HEK293 (cell line): ENCODE measurements at regions not wholly inside any gene's neighbourhood (a gene's known extent, or its start where the extent isn't known, plus 50 kb on each side); places are given as distances from the start of the nearest gene placed in this dataset.

Experiments used
- CTCF ChIA-PET: fragments of 350-600 bp; formaldehyde crosslinking; extraction: SDS; loops from one replicate; lab custom pipeline; 2021; ENCODE audit warnings: antibody characterized with exemption; lab: Yijun Ruan, JAX
- POLR2A ChIA-PET: fragments of 300-600 bp; formaldehyde crosslinking; extraction: SDS; loops from one replicate; lab custom pipeline; 2020; ENCODE audit warnings: antibody characterized with exemption, inconsistent platforms; lab: Yijun Ruan, JAX
- H3K27ac ChIP-seq: fragments of 200-500 bp; sonication (Bioruptor generic); 2 replicates; pipeline ENCODE4 v1.5.1; 2014; ENCODE audit warnings: low read depth, low read length, control low read depth, inconsistent platforms; ENCODE audit errors: extremely low read depth
- H3K36me3 ChIP-seq, 2 experiments: fragments of 200-500 bp in 1 of 2; sonication (Bioruptor generic) in 1 of 2; 1 replicate in 1 of 2; 2 replicates in 1 of 2; pipeline ENCODE4 v1.5.1; 2014 to 2017; ENCODE audit warnings: inconsistent platforms in 2 of 2, low read length in 2 of 2; ENCODE audit not compliant: control insufficient read depth in 2 of 2, insufficient read depth in 1 of 2
- H3K4me1 ChIP-seq: fragments of 200-500 bp; sonication (Bioruptor generic); 2 replicates; pipeline ENCODE4 v1.5.1; 2014; ENCODE audit warnings: mild to moderate bottlenecking, low read length, inconsistent platforms; ENCODE audit not compliant: control insufficient read depth, insufficient read depth
- H3K4me3 ChIP-seq: 2 replicates; pipeline ENCODE4 v1.5.1; 2011; ENCODE audit warnings: low read depth, mild to moderate bottlenecking, control low read depth, low read length, moderate library complexity
- H3K9me3 ChIP-seq: fragments of 200-500 bp; sonication (Bioruptor generic); 2 replicates; pipeline ENCODE4 v1.5.1; 2014; ENCODE audit warnings: low read depth, low read length, inconsistent platforms; ENCODE audit not compliant: control insufficient read depth, insufficient read depth
- GLI2 ChIP-seq: fragments of 450-650 bp; formaldehyde crosslinking; IDR thresholded peaks from 2 replicates; pipeline ENCODE4; 2017; ENCODE audit warnings: missing biosample characterization, missing genetic modification characterization, low read depth, borderline replicate concordance
- HOXC10 ChIP-seq: sonication (generic); formaldehyde crosslinking; IDR thresholded peaks from 2 replicates; pipeline ENCODE4 v1.8.1; 2023; ENCODE audit warnings: mild to moderate bottlenecking, missing genetic modification reagents
- KLF1 ChIP-seq: fragments of 450-650 bp; formaldehyde crosslinking; IDR thresholded peaks from 2 replicates; pipeline ENCODE4 v1.5.1; 2016; ENCODE audit warnings: missing biosample characterization, missing genetic modification characterization
- KLF7 ChIP-seq: fragments of 450-650 bp; formaldehyde crosslinking; IDR thresholded peaks from 2 replicates; pipeline ENCODE4 v1.5.1; 2016; ENCODE audit warnings: missing biosample characterization, missing genetic modification characterization, borderline replicate concordance
- OSR2 ChIP-seq: fragments of 450-650 bp; formaldehyde crosslinking; IDR thresholded peaks from 2 replicates; pipeline ENCODE4 v1.5.1; 2016; ENCODE audit warnings: missing biosample characterization, missing genetic modification characterization
- PATZ1 ChIP-seq: fragments of 450-650 bp; formaldehyde crosslinking; IDR thresholded peaks from 2 replicates; pipeline ENCODE4 v1.5.1; 2016; ENCODE audit warnings: missing biosample characterization, missing genetic modification characterization
- PBX3 ChIP-seq: sonication (generic); formaldehyde crosslinking; IDR thresholded peaks from 2 replicates; pipeline ENCODE4 v1.8.1; 2022; ENCODE audit warnings: mild to moderate bottlenecking, moderate library complexity, missing genetic modification reagents
- PRDM6 ChIP-seq: fragments of 450-650 bp; formaldehyde crosslinking; IDR thresholded peaks from 2 replicates; pipeline ENCODE4 v1.5.1; 2017; ENCODE audit warnings: missing biosample characterization, missing genetic modification characterization
- SCRT2 ChIP-seq: fragments of 450-650 bp; formaldehyde crosslinking; IDR thresholded peaks from 2 replicates; pipeline ENCODE4 v1.5.1; 2016; ENCODE audit warnings: missing biosample characterization, missing genetic modification characterization
- TCF7L2 ChIP-seq: IDR thresholded peaks from 2 replicates; pipeline ENCODE4 v1.6.1; 2011; ENCODE audit warnings: low read depth, mild to moderate bottlenecking, inconsistent platforms, low read length, moderate library complexity, borderline replicate concordance
- WT1 ChIP-seq: fragments of 450-650 bp; formaldehyde crosslinking; IDR thresholded peaks from 2 replicates; pipeline ENCODE4 v1.5.1; 2016; ENCODE audit warnings: missing biosample characterization, missing genetic modification characterization
- ZBTB21 ChIP-seq: fragments of 450-650 bp; formaldehyde crosslinking; IDR thresholded peaks from 2 replicates; pipeline ENCODE4 v1.5.1; 2017; ENCODE audit warnings: missing biosample characterization, missing genetic modification characterization
- ZBTB44 ChIP-seq: fragments of 450-650 bp; IDR thresholded peaks from 2 replicates; pipeline ENCODE4 v1.5.1; 2018; ENCODE audit warnings: missing biosample characterization, mild to moderate bottlenecking, missing genetic modification characterization
- ZBTB6 ChIP-seq: fragments of 450-650 bp; formaldehyde crosslinking; IDR thresholded peaks from 2 replicates; pipeline ENCODE4 v1.5.1; 2017; ENCODE audit warnings: missing biosample characterization, missing genetic modification characterization
- ZNF112 ChIP-seq: fragments of 450-650 bp; formaldehyde crosslinking; IDR thresholded peaks from 2 replicates; pipeline ENCODE4 v1.5.0; 2017; ENCODE audit warnings: missing biosample characterization, missing genetic modification characterization
- ZNF155 ChIP-seq: fragments of 450-650 bp; formaldehyde crosslinking; IDR thresholded peaks from 2 replicates; pipeline ENCODE4 v1.5.1; 2016; ENCODE audit warnings: missing biosample characterization, missing genetic modification characterization
- ZNF292 ChIP-seq: fragments of 450-650 bp; formaldehyde crosslinking; IDR thresholded peaks from 2 replicates; pipeline ENCODE4 v1.5.1; 2016; ENCODE audit warnings: low read depth, missing biosample characterization, missing genetic modification characterization, borderline replicate concordance
- ZNF350 ChIP-seq: fragments of 450-650 bp; formaldehyde crosslinking; IDR thresholded peaks from 2 replicates; pipeline ENCODE4 v1.5.0; 2017; ENCODE audit warnings: missing biosample characterization, mild to moderate bottlenecking, missing genetic modification characterization
- ZNF394 ChIP-seq: fragments of 450-650 bp; formaldehyde crosslinking; IDR thresholded peaks from 2 replicates; pipeline ENCODE4 v1.5.1; 2016; ENCODE audit warnings: missing biosample characterization, missing genetic modification characterization, mild to moderate bottlenecking, moderate library complexity, borderline replicate concordance
- ZNF433 ChIP-seq: fragments of 450-650 bp; formaldehyde crosslinking; IDR thresholded peaks from 2 replicates; pipeline ENCODE4 v1.5.1; 2016; ENCODE audit warnings: missing biosample characterization, missing genetic modification characterization, low read depth
- ZNF501 ChIP-seq: fragments of 450-650 bp; formaldehyde crosslinking; IDR thresholded peaks from 2 replicates; pipeline ENCODE4 v1.5.1; 2016; ENCODE audit warnings: missing biosample characterization, missing genetic modification characterization
- ZNF571 ChIP-seq: fragments of 450-650 bp; formaldehyde crosslinking; IDR thresholded peaks from 2 replicates; pipeline ENCODE4 v1.5.0; 2017; ENCODE audit warnings: missing biosample characterization, missing genetic modification characterization
- ZNF623 ChIP-seq: fragments of 450-650 bp; formaldehyde crosslinking; IDR thresholded peaks from 2 replicates; pipeline ENCODE4 v1.5.1; 2016; ENCODE audit warnings: missing biosample characterization, missing genetic modification characterization
- ZNF654 ChIP-seq: fragments of 450-650 bp; formaldehyde crosslinking; IDR thresholded peaks from 2 replicates; pipeline ENCODE4 v1.5.1; 2016; ENCODE audit warnings: low read depth, missing biosample characterization, missing genetic modification characterization
- ZNF670 ChIP-seq: fragments of 450-650 bp; formaldehyde crosslinking; IDR thresholded peaks from 2 replicates; pipeline ENCODE4 v1.5.1; 2016; ENCODE audit warnings: missing biosample characterization, missing genetic modification characterization, low read depth
- ZNF701 ChIP-seq: fragments of 450-650 bp; formaldehyde crosslinking; IDR thresholded peaks from 2 replicates; pipeline ENCODE4 v1.5.1; 2016; ENCODE audit warnings: missing biosample characterization, missing genetic modification characterization
- ZNF777 ChIP-seq: fragments of 450-650 bp; formaldehyde crosslinking; IDR thresholded peaks from 2 replicates; pipeline ENCODE4 v1.5.1; 2017; ENCODE audit warnings: missing biosample characterization, missing genetic modification characterization, borderline replicate concordance
- ZNF791 ChIP-seq: fragments of 450-650 bp; formaldehyde crosslinking; IDR thresholded peaks from 2 replicates; pipeline ENCODE4 v1.5.1; 2016; ENCODE audit warnings: missing biosample characterization, missing genetic modification characterization
- ZSCAN4 ChIP-seq: fragments of 450-650 bp; formaldehyde crosslinking; IDR thresholded peaks from 2 replicates; pipeline ENCODE4 v1.5.1; 2017; ENCODE audit warnings: missing biosample characterization, missing genetic modification characterization
- ZXDB ChIP-seq: fragments of 450-650 bp; formaldehyde crosslinking; IDR thresholded peaks from 2 replicates; pipeline ENCODE4 v1.5.1; 2016; ENCODE audit warnings: missing biosample characterization, missing genetic modification characterization

- Histone ChIP-seq H3K27ac (peak overlapping the region; percentile 36; the same call in 1 of the 2 replicates), H3K36me3 (no peaks in the 10 kb centered on the region), H3K4me3 (no peak overlapping the region), H3K4me1 (peaks cover 25% of the 10 kb centered on the region), H3K9me3 (no peaks in the 10 kb centered on the region)
- POLR2A ChIA-PET: no interaction called here
- TF ChIP-seq ZNF654 (no peak), ZXDB (tag by site-specific recombination) (no peak), KLF7 (no peak), ZNF571 (tag by site-specific recombination) (no peak), ZNF623 (no peak), ZNF791 (tag by site-specific recombination) (no peak), ZNF433 (no peak), OSR2 (tag by site-specific recombination) (peak; percentile 74), PBX3 (no peak), ZNF670 (tag by site-specific recombination) (no peak), ZSCAN4 (tag by site-specific recombination) (no peak), ZNF394 (peak; percentile 22; the same call in 1 of the 2 replicates), GLI2 (tag by site-specific recombination) (no peak), ZNF155 (tag by site-specific recombination) (no peak), PATZ1 (tag by site-specific recombination) (no peak), ZNF701 (tag by site-specific recombination) (no peak), TCF7L2 (no peak), WT1 (tag by site-specific recombination) (peak; percentile 78), SCRT2 (tag by site-specific recombination) (no peak), ZNF292 (tag by site-specific recombination) (no peak), ZBTB6 (tag by site-specific recombination) (no peak), ZNF501 (tag by site-specific recombination) (no peak), ZNF777 (no peak), PRDM6 (tag by site-specific recombination) (peak; percentile 43; the same call in 1 of the 2 replicates), HOXC10 (CRISPR knock-in tag) (no peak), KLF1 (no peak), ZNF350 (tag by site-specific recombination) (no peak), ZBTB44 (tag by site-specific recombination) (no peak), ZNF112 (tag by site-specific recombination) (no peak), ZBTB21 (tag by site-specific recombination) (no peak)
- CTCF ChIA-PET: interaction anchor here (0.6 kb wide), 1 partner anchor 548 kb away, joined by 3 read pairs; no protein-coding TSS in a partner anchor
Observed at GRCh38 chr12:90098132-90098779, 389.6 kb upstream of the ATP2B1 start.
